Left lobe of liver (tissue), 2 donors: ENCODE measurements at regions not wholly inside any gene's neighbourhood (a gene's known extent, or its start where the extent isn't known, plus 50 kb on each side); places are given as distances from the start of the nearest gene placed in this dataset.
A peak's percentile ranks its signal among the peaks of the same experiment; 100 is the strongest.
"Not testable (repeated sequence)": the region's sequence is repeated elsewhere in the genome, so short reads cannot be mapped to it uniquely, and the experiment has no call there.

Experiments
- ATAC-seq: fragments of 200-7000 bp; cut with Tn5 transposase; one replicate; pipeline ENCODE4 v1.9.1; 2020; ENCODE audit warnings: mild to moderate bottlenecking, moderate library complexity
- DNase-seq: peaks from one replicate; pipeline ENCODE4 v3.0.0-alpha.2; 2020; ENCODE audit warnings: low spot score
- donor health status: DM: no; HTN: no; CAD: no; lungs with moderate emphysema.
- donor health status: DM: no; HTN: yes; CAD: no.

- no peak for ATAC-seq
- no peak for DNase-seq
Measured at GRCh38 chr7:41579961-41580935, 122.6 kb downstream of the INHBA start.

GRCh38 chr7:41578700-41579099 is 124.2 kb downstream of the INHBA start:
- DNase-seq: no peak
- no peak for ATAC-seq

DNA sequence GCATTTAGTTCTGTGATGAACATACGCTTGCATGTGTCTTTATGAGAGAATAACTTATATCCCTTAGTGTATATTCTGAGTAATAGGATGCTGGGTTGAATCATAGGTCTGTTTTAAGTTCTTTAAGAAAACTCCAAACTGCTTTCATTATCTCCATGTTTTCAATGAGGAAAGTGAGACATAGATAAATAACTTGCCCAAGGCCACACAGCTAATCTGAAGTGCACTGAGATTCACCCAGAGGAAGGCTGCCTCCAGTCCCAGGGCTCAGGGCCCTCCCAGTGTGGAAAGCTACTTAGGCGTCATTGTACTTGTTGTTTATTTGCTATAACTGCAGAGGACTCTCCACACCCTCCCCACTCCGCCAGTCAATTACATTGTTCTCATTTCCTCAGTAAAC is 126.7 kb downstream of the INHBA start:
- no peak for DNase-seq
- no peak for ATAC-seq

DNA sequence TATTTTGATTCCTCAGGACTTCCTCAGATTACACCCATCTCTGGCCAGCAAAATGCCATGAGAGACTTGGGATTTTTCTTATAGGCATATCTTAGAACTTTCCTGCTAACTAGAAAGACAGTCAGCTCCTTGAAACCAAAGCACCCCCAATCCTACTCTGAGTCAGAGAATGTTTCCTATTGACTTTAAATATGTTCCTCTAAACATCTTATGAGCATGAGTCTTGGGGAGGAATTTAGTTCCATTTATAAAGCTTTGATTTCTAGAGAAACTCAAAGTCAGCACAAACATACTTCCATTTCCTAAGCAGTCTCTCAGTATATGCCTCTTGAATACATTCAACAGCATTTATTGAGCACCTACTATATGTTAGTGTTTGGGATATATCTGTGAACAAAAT is 128.5 kb downstream of the INHBA start:
- DNase-seq (no peak), ATAC-seq (no peak)

DNA sequence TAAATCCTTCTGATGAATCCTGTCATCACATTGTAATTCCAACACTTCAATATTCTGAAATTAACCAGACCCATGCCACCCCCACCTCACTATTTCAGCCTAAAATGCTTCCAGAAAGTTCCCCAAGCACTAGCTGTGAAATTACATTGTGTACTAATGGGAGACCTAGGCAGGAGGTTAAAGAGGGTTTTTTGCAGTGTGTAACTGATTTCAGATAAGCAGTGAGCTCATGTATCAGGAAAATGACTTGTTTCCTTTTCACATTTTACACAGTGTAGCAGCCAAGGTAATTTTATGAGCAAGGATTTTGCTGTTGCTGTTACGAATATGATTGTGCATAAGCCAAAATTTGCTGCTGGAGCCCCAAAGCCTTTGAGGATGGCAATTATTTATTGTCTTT is 129.0 kb downstream of the INHBA start:
- DNase-seq (no peak), ATAC-seq (no peak)

GRCh38 chr7:41573443-41573842 is 129.4 kb downstream of the INHBA start:
- no peak for ATAC-seq

GRCh38 chr7:41573015-41573414 is 129.9 kb downstream of the INHBA start:
- DNase-seq: no peak

More at GRCh38 chr7:41573443-41573842, 129.4 kb downstream of the INHBA start:
- DNase-seq: no peak

DNA sequence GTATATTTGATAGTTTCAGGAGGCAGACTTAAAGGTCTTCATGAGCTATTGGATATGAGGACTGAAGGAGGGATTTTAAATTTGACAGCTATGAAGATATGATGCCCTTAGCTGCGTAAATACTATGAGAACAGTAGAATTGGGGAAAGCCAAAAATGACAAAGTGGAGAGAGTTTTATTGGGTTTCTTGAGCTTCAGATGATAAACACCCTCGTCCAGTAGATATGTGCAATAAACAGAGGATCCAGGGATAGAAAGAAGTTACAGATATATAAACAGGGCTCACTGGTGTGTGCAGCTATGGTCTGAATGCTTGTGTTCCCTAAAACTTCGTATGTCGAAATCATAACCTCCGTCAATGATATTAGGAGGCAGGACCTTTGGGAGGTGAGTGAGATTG is 131.3 kb downstream of the INHBA start:
- DNase-seq (no peak), ATAC-seq (no peak)

More at GRCh38 chr7:41573015-41573414, 129.9 kb downstream of the INHBA start:
- no peak for ATAC-seq

- no peak for ATAC-seq
- DNase-seq: no peak
Measured at GRCh38 chr7:41570766-41571165, 132.1 kb downstream of the INHBA start.

DNA sequence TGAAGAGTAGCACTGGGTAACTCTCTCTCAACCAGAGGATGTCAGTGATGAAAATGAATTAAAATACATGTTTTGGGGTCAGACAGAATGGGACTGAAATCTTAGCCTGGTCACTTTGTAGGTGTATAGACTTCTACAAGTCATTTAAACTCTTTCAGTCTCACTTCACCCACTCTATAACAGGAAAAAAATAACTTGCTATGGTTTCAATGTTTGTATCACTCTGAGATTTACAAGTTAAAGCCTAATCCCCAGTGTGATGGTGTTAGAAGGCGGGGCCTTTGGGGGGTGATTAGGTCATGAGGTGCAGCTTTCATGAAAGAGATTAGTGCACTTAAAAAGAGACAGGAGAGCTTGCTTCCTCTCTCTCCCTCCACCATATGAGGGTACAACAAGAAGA is 134.8 kb downstream of the INHBA start:
- DNase-seq (no peak), ATAC-seq (no peak)

DNA sequence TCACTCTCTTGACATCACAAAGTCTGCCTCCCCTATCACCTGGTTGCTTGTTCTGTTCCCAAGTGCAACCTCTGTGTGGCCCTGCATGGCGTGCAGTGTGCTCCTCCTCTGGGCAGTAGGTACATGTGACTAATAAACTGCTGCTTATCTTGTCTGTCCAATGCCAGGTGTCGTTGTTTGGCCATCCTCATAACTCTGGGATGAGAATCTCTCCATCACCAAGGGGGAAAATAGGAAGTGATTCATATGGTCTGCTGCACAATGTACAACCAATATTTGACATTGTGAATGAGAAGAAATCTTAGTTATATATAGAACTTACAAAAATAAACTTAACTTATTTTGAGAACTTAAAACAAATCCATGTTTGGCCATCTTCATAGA is 135.2 kb downstream of the INHBA start:
- ATAC-seq (no peak), DNase-seq (no peak)

GRCh38 chr7:41567031-41567730 is 135.7 kb downstream of the INHBA start:
- ATAC-seq (no peak), DNase-seq (no peak)

- no peak for ATAC-seq
- no peak for DNase-seq
Measured at GRCh38 chr7:41566581-41566980, 136.3 kb downstream of the INHBA start.

- DNase-seq: no peak
Measured at GRCh38 chr7:41565655-41566054, 137.2 kb downstream of the INHBA start.

DNA sequence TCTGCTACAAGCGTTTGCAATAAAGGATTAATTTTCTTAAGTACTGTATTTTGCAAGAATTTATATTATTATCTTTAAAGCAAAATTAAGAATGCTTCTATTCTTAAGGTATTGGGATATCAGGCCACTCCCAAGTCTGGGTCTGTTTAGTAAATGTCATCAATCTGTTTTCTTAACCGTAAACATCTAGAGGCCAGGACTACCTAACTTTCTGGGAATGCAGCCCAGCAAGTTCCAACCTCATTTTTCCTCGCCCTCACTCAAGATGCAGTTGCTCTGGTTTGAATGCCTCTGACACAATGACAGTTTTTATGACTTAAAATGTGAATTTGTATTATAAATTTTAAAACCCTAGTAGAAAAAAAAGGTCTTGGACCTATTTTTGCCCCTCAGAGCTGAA is 143.5 kb downstream of the INHBA start:
- no peak for ATAC-seq

More at GRCh38 chr7:41565655-41566054, 137.2 kb downstream of the INHBA start:
- no peak for ATAC-seq

GRCh38 chr7:41554481-41554880 is 148.4 kb downstream of the INHBA start:
- ATAC-seq: no peak
- no peak for DNase-seq

More for the DNA sequence above, 143.5 kb downstream of the INHBA start:
- DNase-seq: no peak

DNA sequence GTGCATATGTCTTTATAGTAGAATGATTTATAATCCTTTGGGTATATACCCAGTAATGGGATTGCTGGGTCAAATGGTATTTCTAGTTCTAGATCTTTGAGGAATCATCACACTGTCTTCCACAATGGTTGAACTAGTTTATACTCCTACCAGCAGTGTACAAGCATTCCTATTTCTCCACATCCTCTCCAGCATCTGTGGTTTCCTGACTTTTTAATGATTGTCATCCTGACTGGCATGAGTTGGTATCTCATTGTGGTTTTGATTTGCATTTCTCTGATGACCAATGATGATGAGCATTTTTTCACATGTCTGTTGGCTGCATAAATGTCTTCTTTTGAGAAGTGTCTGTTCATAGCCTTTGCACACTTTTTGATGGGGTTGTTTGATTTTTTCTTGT is 152.8 kb downstream of the INHBA start:
- not testable (repeated sequence) for ATAC-seq, DNase-seq

DNA sequence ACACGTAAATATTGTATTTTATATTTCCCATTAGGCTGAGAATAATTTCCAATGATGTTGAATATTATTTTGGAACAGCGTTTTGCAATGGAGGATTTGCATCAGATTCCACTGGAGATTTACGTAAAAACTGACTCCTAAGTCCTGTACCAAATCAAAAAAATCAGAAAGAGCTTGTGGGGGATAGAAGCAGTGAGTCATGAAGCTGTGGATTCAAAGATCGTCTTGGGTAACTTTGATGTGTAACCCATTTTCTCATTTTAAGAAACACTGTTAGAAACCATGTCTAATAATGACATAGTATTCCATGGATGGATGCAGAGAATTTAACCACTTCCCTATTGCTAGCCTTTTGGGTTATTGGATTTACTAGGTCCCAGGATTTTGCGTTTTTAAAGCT is 158.6 kb downstream of the INHBA start:
- ATAC-seq: no peak
- no peak for DNase-seq

- no peak for ATAC-seq
- DNase-seq: no peak
Measured at GRCh38 chr7:41540601-41541000, 162.3 kb downstream of the INHBA start.

GRCh38 chr7:41538810-41539724 is 163.8 kb downstream of the INHBA start:
- DNase-seq: no peak

More at GRCh38 chr7:41538810-41539724, 163.8 kb downstream of the INHBA start:
- ATAC-seq: peak; percentile 76
